ENCODE measurements at regions not wholly inside any gene's neighbourhood (a gene's known extent, or its start where the extent isn't known, plus 50 kb on each side); places are given as distances from the start of the nearest gene placed in this dataset.

- no peak for DNase-seq
These were observed 78.7 kb upstream of the SNRK start for GRCh38 chr3:43207628-43208085.

- DNase-seq: no peak
These were observed 79.7 kb upstream of the SNRK start for GRCh38 chr3:43206632-43207031.

GRCh38 chr3:43206105-43206504 lies 80.2 kb upstream of the SNRK start:
- no peak for DNase-seq

- no peak for DNase-seq
These were observed 83.3 kb upstream of the SNRK start for GRCh38 chr3:43203022-43203421.

- DNase-seq: no peak
These were observed 84.8 kb upstream of the SNRK start for GRCh38 chr3:43201581-43201980.

- DNase-seq: no peak
These were observed 86.6 kb upstream of the SNRK start for GRCh38 chr3:43199645-43200306.

GRCh38 chr3:43198791-43199644 lies 87.3 kb upstream of the SNRK start:
- DNase-seq: no peak

GRCh38 chr3:43198301-43198700 lies 88.0 kb upstream of the SNRK start:
- DNase-seq: no peak

- DNase-seq: no peak
These were observed 89.2 kb upstream of the SNRK start for GRCh38 chr3:43197181-43197580.

GRCh38 chr3:43196721-43197120 lies 89.6 kb upstream of the SNRK start:
- DNase-seq: no peak

GRCh38 chr3:43195115-43195498 lies 89.2 kb upstream of the POMGNT2 start:
- DNase-seq: no peak

GRCh38 chr3:43194490-43195114 lies 88.7 kb upstream of the POMGNT2 start:
- DNase-seq: no peak

GRCh38 chr3:43194069-43194468 lies 88.2 kb upstream of the POMGNT2 start:
- DNase-seq: no peak

GRCh38 chr3:43192028-43192427 lies 86.1 kb upstream of the POMGNT2 start:
- DNase-seq: no peak

- no peak for DNase-seq
These were observed 85.2 kb upstream of the POMGNT2 start for GRCh38 chr3:43191116-43191515.

GRCh38 chr3:43190670-43191069 lies 84.8 kb upstream of the POMGNT2 start:
- no peak for DNase-seq

GRCh38 chr3:43187836-43188479 lies 82.1 kb upstream of the POMGNT2 start:
- DNase-seq: no peak

GRCh38 chr3:43185983-43186314 lies 80.1 kb upstream of the POMGNT2 start:
- no peak for DNase-seq

GRCh38 chr3:43185274-43185982 lies 79.5 kb upstream of the POMGNT2 start:
- DNase-seq: no peak

- no peak for DNase-seq
These were observed 77.6 kb upstream of the POMGNT2 start for GRCh38 chr3:43183456-43183855.

GRCh38 chr3:43181202-43181821 lies 75.4 kb upstream of the POMGNT2 start:
- DNase-seq: no peak

GRCh38 chr3:43180694-43181093 lies 74.8 kb upstream of the POMGNT2 start:
- DNase-seq: no peak
